LoVo (cell line): ENCODE measurements at regions not wholly inside any gene's neighbourhood (a gene's known extent, or its start where the extent isn't known, plus 50 kb on each side); places are given as distances from the start of the nearest gene placed in this dataset.

Experiments used
- DNase-seq: peaks from one replicate; pipeline ENCODE4 v3.0.0-alpha.2; 2016; ENCODE audit warnings: low spot score

- no peak for DNase-seq
Measured at GRCh38 chr2:12930391-12930790, 213.7 kb downstream of the TRIB2 start.

- peak; percentile 23 for DNase-seq
Measured at GRCh38 chr2:12931186-12931844, 214.6 kb downstream of the TRIB2 start.

- no peak for DNase-seq
Measured at GRCh38 chr2:12932192-12932591, 215.5 kb downstream of the TRIB2 start.

GRCh38 chr2:12934146-12934756 is 217.5 kb downstream of the TRIB2 start:
- DNase-seq, result no peak

DNA sequence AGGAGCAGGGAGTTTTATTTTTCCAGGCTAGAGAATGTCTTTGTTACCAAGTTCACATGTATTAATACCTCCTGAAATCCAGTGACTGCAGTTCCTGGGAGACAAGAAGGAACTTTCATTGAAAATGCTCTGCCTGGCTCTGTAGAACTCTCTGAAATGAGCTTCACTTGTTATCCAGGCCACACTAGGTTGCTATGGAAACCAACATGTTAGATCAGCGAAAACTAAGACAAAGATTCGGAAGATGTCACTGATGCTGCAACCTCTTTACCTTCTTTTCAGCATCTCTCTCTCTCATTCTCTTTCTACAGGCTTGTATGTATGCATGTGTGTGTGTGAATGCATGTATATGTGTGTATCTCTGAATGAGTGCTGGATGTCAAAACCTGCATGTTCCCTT is 218.5 kb downstream of the TRIB2 start:
- DNase-seq, result no peak

DNA sequence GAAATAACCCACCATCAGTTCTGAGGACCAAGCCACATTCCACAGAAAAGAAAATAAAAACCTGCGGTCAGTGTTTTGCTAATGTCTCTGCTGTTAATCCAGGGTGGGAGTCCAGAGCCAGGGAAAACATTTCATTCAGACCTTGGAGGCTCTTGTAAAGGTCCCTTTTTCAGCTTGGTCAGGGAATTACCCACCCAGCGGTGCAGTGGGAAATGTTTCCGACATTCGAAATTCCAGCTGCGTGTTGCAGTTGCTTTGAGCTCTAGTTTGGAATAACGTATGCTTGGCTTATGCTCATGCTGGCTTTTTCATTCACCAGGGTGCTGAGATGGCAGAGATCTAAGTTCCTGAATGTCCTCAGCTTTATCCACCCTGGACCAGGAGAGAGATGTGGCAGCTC is 219.1 kb downstream of the TRIB2 start:
- no peak for DNase-seq

DNA sequence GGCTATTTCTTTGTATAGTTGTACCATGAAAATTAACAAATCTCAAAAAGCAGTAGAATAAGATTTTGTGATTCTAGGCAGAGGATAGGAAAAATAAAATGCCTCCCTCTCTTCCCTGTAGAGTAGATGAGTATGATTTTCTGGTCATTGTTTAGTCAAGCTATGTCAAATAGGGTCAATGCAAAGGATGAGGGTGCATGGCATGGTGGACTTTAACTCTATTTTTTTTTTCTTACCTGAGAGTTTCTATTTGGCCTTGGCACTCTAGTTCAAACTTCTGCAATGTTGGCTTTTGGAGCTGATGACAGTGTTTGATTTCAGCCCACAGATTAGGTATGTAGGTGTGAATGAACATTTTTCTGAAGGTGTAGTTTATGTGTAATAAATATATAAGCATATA is 224.5 kb downstream of the TRIB2 start:
- DNase-seq, result no peak

- no peak for DNase-seq
Measured at GRCh38 chr2:12948231-12948960, 231.7 kb downstream of the TRIB2 start.

- no peak for DNase-seq
Measured at GRCh38 chr2:12948961-12949353, 232.2 kb downstream of the TRIB2 start.

DNA sequence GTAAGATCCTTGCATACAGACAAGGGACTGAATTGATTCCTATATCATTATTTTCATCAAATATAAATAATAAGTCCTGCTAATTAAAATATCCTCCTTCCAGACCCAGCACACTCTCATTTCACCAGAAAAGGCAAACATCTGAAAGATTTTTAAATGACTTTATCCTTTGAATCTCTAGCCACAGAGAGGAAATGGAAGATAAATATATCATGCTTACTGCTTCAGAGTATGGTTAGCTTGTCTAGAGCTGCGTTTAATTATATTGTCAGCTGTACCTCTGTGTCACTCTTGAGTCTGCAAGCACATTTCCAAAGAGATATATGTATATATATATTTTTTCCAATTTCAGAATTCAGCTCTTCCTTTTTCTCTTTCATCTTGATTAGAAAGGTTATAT is 232.7 kb downstream of the TRIB2 start:
- no peak for DNase-seq

DNA sequence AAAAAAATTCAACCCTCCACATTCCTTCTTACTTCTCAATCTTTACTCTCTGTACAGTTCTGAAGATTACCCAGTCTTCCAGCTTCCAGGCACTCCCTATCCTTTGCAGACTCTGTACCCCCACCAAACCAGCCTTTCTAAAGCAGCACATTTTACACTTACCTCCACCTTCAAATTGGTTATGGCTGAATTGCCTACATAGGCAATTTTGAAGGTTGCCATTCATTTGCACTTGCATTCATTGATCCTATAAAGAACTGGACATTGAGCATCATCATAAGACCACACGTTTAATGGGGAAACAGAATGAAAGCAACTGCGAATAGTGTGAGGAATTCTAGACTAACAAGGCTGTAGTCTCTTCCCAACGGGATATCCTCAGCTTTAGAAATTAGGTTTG is 233.4 kb downstream of the TRIB2 start:
- no peak for DNase-seq

GRCh38 chr2:12950957-12951656 is 234.4 kb downstream of the TRIB2 start:
- no peak for DNase-seq

DNA sequence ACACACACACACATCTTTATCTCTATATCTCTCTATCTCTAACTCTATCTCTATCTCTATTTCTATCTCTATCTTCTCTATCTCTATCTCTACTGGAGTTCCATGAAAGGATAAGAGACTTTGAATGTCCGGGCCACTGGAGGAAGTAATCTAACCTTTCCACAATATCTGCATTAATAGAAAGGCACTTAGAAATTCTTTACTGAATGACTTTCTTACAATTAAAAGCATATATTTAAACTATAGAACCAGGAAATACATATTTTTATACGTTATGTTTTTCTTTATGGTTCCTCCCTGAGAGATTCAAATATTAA is 234.9 kb downstream of the TRIB2 start:
- no peak for DNase-seq

DNA sequence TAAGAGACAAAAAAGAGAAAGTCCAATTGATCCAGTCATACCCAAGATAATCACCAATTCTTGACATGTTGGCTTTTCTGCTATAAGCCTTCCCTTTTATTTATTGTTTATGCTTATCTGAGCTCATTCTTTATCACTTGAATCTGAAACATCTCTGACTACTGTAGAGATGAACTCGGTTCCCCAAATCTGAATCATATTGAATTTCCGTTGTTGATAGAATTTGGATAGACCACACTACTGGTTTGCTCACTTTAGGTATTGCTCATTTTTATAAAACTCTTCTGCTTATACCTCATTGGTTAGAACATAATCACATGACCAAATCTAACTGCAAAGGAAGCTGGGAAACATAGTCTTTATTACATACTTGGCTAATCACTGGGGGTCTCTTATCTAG is 236.9 kb downstream of the TRIB2 start:
- no peak for DNase-seq

GRCh38 chr2:12955864-12956263 is 239.1 kb downstream of the TRIB2 start:
- DNase-seq, result no peak

DNA sequence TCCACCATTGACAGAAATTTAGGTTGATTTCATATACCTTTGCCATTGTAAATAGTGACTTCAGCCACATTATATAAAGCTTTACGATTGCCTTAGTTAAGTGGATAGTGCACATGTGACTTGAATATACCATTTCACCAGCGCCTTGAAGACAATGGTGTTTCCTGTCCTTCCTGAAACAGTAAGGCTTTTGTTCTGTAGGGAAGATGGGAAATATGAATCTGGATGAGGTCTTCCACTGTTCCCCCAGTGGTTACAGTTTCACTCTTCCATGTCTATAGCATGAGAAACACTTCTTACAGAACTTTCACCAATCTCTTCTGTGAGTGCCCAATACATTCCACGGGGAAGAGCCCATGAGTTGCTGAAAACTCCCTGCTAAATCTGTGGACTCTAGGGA is 240.5 kb downstream of the TRIB2 start:
- DNase-seq, result no peak

GRCh38 chr2:12959935-12960334 is 243.2 kb downstream of the TRIB2 start:
- DNase-seq, result no peak

- no peak for DNase-seq
Measured at GRCh38 chr2:12960671-12961070, 243.9 kb downstream of the TRIB2 start.

GRCh38 chr2:12964904-12965539 is 248.3 kb downstream of the TRIB2 start:
- DNase-seq, result no peak

DNA sequence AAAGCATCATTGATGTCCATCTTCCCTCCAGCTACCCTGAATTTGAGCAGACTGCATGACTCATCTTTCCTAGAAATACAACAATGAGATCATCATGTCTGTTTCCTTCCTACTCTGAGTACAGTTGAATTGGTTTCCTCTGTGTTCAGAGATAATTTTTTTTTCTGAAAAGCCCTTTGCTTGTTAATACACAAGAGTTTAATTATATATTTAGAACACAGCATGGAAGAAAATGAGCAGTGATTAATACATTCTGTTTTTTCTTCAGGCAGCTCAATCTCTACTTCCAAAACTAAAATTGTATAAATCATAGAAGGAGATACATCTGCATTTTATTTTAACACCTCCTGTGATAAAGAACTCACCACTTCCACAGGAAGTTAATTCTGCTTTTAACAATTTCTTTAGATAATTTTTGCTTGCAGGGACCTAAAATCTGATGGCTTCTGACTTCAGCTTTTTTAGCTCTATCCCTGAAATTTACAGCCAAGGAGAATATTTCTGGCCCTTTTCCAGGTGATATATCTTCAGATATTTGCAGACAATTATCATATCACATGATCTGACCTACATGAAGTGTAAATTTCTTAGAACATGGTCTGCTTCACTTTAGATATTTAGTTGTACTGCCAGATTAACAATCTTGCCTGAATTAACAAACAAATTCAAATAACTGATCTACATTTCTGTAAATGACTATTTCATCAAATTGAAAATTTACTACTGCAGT is 249.0 kb downstream of the TRIB2 start:
- DNase-seq, result no peak

- no peak for DNase-seq
Measured at GRCh38 chr2:12967804-12968203, 251.1 kb downstream of the TRIB2 start.

DNA sequence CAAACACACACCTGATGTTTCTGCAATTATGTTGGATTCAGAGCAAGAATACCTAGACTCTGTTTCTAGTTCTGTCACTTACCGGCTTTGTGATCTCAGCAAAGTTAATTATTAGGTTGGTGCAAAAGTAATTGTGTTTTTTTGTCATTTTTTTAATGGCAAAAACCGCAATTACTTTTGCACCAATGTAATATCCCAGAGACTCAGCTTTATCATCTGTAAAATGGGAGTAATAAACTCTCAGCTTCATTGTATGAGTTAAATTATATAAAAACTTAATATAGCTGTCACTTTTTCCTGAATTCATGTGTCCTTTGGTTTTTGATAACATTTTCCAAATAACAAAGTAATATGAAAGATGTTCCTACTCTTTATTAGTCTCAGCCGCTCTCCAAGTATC is 251.7 kb downstream of the TRIB2 start:
- DNase-seq, result no peak
